Upper lobe of right lung (tissue), 1 donor: ENCODE measurements at regions not wholly inside any gene's neighbourhood (a gene's known extent, or its start where the extent isn't known, plus 50 kb on each side); places are given as distances from the start of the nearest gene placed in this dataset.
"Not testable (repeated sequence)": the region's sequence is repeated elsewhere in the genome, so short reads cannot be mapped to it uniquely, and the experiment has no call there.

Source experiments
- ATAC-seq: fragments of 200-7000 bp; cut with Tn5 transposase; one replicate; pipeline ENCODE4 v1.9.1; 2020; ENCODE audit warnings: mild to moderate bottlenecking, moderate library complexity
- DNase-seq: peaks from one replicate; pipeline ENCODE4 v3.0.0-alpha.2; 2020
- H3K27ac ChIP-seq: fragments of 200-600 bp; one replicate; pipeline ENCODE4 v1.8.0; 2022
- H3K27me3 ChIP-seq: fragments of 200-600 bp; one replicate; pipeline ENCODE4 v1.8.0; 2022; ENCODE audit warnings: mild to moderate bottlenecking
- H3K36me3 ChIP-seq: fragments of 200-600 bp; one replicate; pipeline ENCODE4 v1.8.0; 2022
- H3K4me1 ChIP-seq: fragments of 200-600 bp; one replicate; pipeline ENCODE4 v1.8.0; 2022
- H3K4me3 ChIP-seq: fragments of 200-600 bp; one replicate; pipeline ENCODE4 v1.8.0; 2022; ENCODE audit warnings: mild to moderate bottlenecking
- H3K9me3 ChIP-seq: fragments of 200-600 bp; one replicate; pipeline ENCODE4 v1.8.0; 2022
- intact Hi-C: fragments of 100-400 bp; cut with DNase I; formaldehyde crosslinking; loops from one replicate; pipeline ENCODE4 v1.11.0; 2022
- TF ChIP-seq, protein P1 (sequence below): fragments of 200-600 bp; IDR thresholded peaks from one replicate; pipeline ENCODE4 v1.8.0; 2022; ENCODE audit warnings: antibody characterized with exemption
- donor health status: DM: no; HTN: yes; CAD: no; lungs with severe emphysema.

DNA sequence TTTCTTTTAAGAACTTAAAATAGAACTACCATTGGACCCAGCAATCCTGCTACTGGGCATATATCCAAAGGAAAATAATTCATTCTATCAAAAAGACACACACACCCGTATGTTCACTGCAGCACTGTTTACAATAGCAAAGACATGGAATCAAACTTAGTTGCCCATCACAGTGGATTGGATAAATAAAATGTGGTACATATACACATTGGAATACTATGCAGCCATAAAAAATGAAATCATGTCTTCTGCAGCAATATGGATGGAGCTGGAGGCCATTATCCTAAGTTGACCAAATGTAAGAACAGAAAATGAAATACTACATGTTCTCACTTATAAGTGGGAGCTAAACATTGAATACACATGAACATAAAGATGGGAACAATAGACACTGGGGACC is 585.3 kb upstream of the USP24 start:
- no peak for DNase-seq
- intact Hi-C loops, result no loop called here
- no peaks in the 10 kb centered on the region for H3K27me3 ChIP-seq

DNA sequence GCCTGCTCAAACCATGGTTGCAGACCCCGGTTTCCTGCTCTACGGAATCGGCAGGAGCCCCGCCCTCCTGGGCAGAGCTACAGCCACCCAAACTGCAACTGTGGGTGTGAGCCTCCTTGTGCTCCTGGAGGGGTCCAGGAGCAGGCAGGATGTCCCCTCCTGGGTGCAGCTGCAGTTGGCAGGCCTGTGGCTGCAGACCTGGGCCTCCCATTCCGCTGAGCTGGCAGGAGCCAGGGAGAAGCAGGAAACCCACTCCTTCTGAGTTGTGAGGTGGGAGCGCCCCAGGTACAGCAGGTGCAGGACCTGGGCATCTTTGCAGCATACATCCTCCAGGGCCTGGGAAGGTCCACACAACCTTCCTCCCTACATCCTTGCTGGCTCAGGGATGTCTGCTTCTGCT is 578.7 kb upstream of the USP24 start:
- Histone ChIP-seq H3K9me3 (no peaks in the 10 kb centered on the region), H3K36me3 (no peaks in the 10 kb centered on the region), H3K27ac (no peak overlapping the region), H3K4me3 (no peak overlapping the region), H3K27me3 (no peaks in the 10 kb centered on the region), H3K4me1 (no peaks in the 10 kb centered on the region)
- DNase-seq (no peak), ATAC-seq (no peak)
- intact Hi-C loops, result no loop called here
- TF ChIP-seq, protein P1, sequence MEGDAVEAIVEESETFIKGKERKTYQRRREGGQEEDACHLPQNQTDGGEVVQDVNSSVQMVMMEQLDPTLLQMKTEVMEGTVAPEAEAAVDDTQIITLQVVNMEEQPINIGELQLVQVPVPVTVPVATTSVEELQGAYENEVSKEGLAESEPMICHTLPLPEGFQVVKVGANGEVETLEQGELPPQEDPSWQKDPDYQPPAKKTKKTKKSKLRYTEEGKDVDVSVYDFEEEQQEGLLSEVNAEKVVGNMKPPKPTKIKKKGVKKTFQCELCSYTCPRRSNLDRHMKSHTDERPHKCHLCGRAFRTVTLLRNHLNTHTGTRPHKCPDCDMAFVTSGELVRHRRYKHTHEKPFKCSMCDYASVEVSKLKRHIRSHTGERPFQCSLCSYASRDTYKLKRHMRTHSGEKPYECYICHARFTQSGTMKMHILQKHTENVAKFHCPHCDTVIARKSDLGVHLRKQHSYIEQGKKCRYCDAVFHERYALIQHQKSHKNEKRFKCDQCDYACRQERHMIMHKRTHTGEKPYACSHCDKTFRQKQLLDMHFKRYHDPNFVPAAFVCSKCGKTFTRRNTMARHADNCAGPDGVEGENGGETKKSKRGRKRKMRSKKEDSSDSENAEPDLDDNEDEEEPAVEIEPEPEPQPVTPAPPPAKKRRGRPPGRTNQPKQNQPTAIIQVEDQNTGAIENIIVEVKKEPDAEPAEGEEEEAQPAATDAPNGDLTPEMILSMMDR, result no peak

More for the DNA sequence above, 585.3 kb upstream of the USP24 start:
- no peak overlapping the region for H3K27ac ChIP-seq
- no peaks in the 10 kb centered on the region for H3K4me1 ChIP-seq
- TF ChIP-seq, protein P1, result no peak
- H3K36me3 ChIP-seq, result no peaks in the 10 kb centered on the region
- no peak overlapping the region for H3K4me3 ChIP-seq
- no peaks in the 10 kb centered on the region for H3K9me3 ChIP-seq
- no peak for ATAC-seq

DNA sequence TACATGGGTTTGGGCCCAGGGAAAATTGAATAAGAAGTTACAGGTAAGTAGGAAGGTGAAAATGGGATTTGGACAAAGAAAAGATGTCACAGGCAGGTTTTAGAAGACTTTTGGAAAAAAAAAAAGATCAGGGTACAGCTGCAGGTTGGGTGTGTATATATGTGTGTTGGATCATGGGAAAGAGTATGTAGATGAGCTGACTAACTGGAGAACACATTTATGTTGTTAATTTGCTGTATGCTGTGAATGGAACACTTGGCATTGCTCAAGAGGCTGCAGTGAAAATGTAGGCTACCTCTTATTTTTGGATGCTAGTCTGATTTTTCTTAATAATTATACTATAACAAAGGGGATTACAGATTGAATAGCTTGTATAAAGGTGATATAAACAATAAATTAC is 577.7 kb upstream of the USP24 start:
- Histone ChIP-seq H3K27ac (no peak overlapping the region), H3K4me1 (no peaks in the 10 kb centered on the region), H3K27me3 (no peaks in the 10 kb centered on the region), H3K36me3 (no peaks in the 10 kb centered on the region), H3K9me3 (no peaks in the 10 kb centered on the region), H3K4me3 (no peak overlapping the region)
- no peak for ATAC-seq
- DNase-seq, result no peak
- intact Hi-C loops, result no loop called here
- TF ChIP-seq, protein P1, result no peak

DNA sequence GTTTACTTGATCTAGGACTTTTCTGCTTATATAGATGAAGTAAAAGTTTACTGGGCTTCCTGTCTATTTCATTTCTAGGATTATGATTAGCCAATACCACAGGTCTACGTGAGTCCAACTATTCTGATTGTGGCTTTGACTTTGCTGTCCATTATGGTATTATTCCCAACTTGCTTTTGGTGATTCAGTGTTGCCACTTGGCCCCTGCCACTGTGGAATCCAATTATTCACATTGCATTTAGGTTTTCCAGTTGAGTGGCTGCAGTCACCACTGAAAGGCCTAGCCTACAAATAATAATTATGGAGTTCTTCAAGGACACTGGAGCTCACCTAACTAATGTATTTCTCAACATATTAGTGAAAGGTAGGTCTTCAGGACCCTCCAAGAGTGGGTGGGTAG is 574.3 kb upstream of the USP24 start:
- H3K36me3 ChIP-seq, result no peaks in the 10 kb centered on the region
- no peak for ATAC-seq
- no peaks in the 10 kb centered on the region for H3K4me1 ChIP-seq
- intact Hi-C loops, result no loop called here
- TF ChIP-seq, protein P1, result no peak
- no peaks in the 10 kb centered on the region for H3K9me3 ChIP-seq
- H3K27ac ChIP-seq, result no peak overlapping the region
- H3K27me3 ChIP-seq, result no peaks in the 10 kb centered on the region
- no peak for DNase-seq
- H3K4me3 ChIP-seq, result no peak overlapping the region

DNA sequence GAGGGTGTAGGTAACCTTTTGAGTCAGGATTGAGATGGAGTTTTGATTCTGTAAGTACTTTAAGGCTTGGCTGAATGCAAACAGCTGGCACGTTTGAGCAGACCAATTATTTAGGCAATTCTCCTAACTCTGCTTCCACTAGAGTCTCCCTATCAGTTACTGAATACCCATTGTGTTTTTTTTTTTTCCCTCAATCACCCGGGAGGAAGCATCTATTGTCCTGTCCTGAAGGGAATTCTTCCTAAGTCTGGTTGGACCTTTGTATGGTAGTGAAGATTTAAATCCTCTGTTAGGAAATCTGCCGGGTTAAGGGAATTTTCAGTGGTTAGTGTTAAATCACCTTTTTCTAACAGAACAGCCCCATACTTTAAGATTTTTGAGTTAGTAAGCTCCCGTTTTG is 571.2 kb upstream of the USP24 start:
- intact Hi-C loops, result no loop called here

DNA sequence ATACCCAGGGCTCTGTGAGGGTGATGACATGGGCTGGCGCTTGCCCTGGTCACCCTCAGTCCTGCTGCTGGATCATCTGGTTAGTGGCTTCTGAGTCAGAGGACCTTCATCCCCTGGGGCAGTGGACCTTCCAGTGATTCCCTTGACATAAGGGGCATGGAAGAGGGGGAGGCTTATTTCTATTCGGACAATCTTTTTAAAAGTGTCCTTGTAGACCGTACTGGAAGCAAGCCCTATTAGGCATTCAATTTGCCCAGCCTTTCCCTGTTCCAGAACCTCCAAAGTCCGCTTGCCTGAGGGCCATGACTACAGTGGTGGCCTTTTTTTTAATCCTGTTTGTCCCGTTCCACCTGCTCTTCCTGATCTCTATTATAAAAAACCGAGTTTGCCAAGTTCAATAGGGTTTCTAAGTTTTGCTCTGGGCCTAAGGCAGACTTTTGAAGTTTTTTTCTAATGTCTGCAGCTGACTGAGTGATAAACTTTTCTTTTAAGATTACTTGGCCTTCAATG is 569.8 kb upstream of the USP24 start:
- H3K9me3 ChIP-seq, intact Hi-C loops, H3K36me3 ChIP-seq, H3K4me3 ChIP-seq, H3K27ac ChIP-seq, DNase-seq, H3K27me3 ChIP-seq, H3K4me1 ChIP-seq, ATAC-seq: not testable (repeated sequence)

More for the DNA sequence above, 571.2 kb upstream of the USP24 start:
- Histone ChIP-seq H3K9me3 (no peaks in the 10 kb centered on the region), H3K36me3 (no peaks in the 10 kb centered on the region), H3K4me3 (no peak overlapping the region), H3K27ac (no peak overlapping the region), H3K4me1 (no peaks in the 10 kb centered on the region), H3K27me3 (no peaks in the 10 kb centered on the region)
- DNase-seq (no peak), ATAC-seq (no peak)
- TF ChIP-seq, protein P1, result no peak
